Liver (tissue), 3 donors: ENCODE measurements at regions not wholly inside any gene's neighbourhood (a gene's known extent, or its start where the extent isn't known, plus 50 kb on each side); places are given as distances from the start of the nearest gene placed in this dataset.

Source experiments
- JUND ChIP-seq, 2 donors: IDR thresholded peaks; 2 replicates each; pipeline ENCODE4 v1.6.1; 2016; ENCODE audit warnings: antibody characterized with exemption in 2 of 2
- YY1 ChIP-seq: IDR thresholded peaks from 2 replicates; pipeline ENCODE4 v1.6.1; 2016; ENCODE audit warnings: antibody characterized with exemption, mild to moderate bottlenecking
- TF ChIP-seq, protein P1 (sequence below): fragments of 150-350 bp; IDR thresholded peaks from 2 replicates; pipeline ENCODE4 v1.5.1; 2017; ENCODE audit warnings: improper control_type of control experiment, low read depth, low read length; ENCODE audit not compliant: missing input control
- TF ChIP-seq, protein P2 (sequence below): IDR thresholded peaks from 2 replicates; pipeline ENCODE4 v1.6.1; 2016; ENCODE audit warnings: antibody characterized with exemption
- donor health status: healthy.
- donor health status: healthy.

DNA sequence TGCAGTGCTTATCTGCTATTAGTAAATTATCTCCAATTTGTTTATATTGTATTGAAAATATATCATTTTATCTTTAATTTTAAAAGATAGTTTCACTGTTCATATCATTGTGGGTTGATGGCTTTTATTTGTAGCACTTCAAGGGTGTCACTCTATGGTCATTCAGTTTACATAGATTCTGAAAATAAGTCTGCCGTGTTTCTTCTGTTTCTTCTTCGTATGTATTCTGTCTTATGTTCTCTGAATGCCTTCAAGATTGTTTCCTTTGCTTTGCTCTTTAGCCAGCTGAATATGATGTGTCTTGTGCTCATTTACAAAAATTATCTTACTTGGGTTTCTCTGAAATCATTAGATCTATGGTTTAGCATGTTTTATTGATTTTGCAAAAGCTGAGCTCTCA is 359.9 kb downstream of the CYLC2 start:
- TF ChIP-seq, protein P1, sequence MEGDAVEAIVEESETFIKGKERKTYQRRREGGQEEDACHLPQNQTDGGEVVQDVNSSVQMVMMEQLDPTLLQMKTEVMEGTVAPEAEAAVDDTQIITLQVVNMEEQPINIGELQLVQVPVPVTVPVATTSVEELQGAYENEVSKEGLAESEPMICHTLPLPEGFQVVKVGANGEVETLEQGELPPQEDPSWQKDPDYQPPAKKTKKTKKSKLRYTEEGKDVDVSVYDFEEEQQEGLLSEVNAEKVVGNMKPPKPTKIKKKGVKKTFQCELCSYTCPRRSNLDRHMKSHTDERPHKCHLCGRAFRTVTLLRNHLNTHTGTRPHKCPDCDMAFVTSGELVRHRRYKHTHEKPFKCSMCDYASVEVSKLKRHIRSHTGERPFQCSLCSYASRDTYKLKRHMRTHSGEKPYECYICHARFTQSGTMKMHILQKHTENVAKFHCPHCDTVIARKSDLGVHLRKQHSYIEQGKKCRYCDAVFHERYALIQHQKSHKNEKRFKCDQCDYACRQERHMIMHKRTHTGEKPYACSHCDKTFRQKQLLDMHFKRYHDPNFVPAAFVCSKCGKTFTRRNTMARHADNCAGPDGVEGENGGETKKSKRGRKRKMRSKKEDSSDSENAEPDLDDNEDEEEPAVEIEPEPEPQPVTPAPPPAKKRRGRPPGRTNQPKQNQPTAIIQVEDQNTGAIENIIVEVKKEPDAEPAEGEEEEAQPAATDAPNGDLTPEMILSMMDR, result no peak
- TF ChIP-seq JUND (IDR thresholded peaks at IDR 0.05) (no peak), YY1 (no peak)
- TF ChIP-seq, protein P2, sequence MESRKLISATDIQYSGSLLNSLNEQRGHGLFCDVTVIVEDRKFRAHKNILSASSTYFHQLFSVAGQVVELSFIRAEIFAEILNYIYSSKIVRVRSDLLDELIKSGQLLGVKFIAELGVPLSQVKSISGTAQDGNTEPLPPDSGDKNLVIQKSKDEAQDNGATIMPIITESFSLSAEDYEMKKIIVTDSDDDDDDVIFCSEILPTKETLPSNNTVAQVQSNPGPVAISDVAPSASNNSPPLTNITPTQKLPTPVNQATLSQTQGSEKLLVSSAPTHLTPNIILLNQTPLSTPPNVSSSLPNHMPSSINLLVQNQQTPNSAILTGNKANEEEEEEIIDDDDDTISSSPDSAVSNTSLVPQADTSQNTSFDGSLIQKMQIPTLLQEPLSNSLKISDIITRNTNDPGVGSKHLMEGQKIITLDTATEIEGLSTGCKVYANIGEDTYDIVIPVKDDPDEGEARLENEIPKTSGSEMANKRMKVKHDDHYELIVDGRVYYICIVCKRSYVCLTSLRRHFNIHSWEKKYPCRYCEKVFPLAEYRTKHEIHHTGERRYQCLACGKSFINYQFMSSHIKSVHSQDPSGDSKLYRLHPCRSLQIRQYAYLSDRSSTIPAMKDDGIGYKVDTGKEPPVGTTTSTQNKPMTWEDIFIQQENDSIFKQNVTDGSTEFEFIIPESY, result no peak
